DND-41 (cell line): ENCODE measurements at regions not wholly inside any gene's neighbourhood (a gene's known extent, or its start where the extent isn't known, plus 50 kb on each side); places are given as distances from the start of the nearest gene placed in this dataset.

ENCODE experiments used
- ATAC-seq: fragments of 200-7000 bp; cut with Tn5 transposase; 3 replicates; pipeline ENCODE4 v1.9.1; 2021; ENCODE audit warnings: low read depth; ENCODE audit not compliant: insufficient read depth
- DNase-seq: peaks from one replicate; pipeline ENCODE4 v3.0.0-alpha.2; 2020
- H2AFZ ChIP-seq: 2 replicates; pipeline ENCODE4 v1.6.0; 2012; ENCODE audit warnings: low read depth, low read length
- H3K27ac ChIP-seq: 2 replicates; pipeline ENCODE4 v1.5.1; 2012; ENCODE audit warnings: low read length, inconsistent platforms
- H3K27me3 ChIP-seq: fragments of 200-600 bp; sonication (generic); 2 replicates; pipeline ENCODE4 v1.6.0; 2012; ENCODE audit warnings: low read length, mild to moderate bottlenecking, inconsistent platforms; ENCODE audit not compliant: insufficient read depth, poor library complexity
- H3K36me3 ChIP-seq: 2 replicates; pipeline ENCODE4 v1.5.1; 2012; ENCODE audit warnings: low read length, inconsistent platforms; ENCODE audit not compliant: insufficient read depth
- H3K4me1 ChIP-seq: 2 replicates; pipeline ENCODE4 v1.5.1; 2012; ENCODE audit warnings: mild to moderate bottlenecking, low read length; ENCODE audit not compliant: insufficient read depth
- H3K4me2 ChIP-seq: 2 replicates; pipeline ENCODE4 v1.6.0; 2012; ENCODE audit warnings: mild to moderate bottlenecking, moderate library complexity, low read length, inconsistent platforms; ENCODE audit not compliant: insufficient read depth
- H3K4me3 ChIP-seq, 2 experiments: fragments of 200-600 bp in 1 of 2; shearing (Covaris generic) in 1 of 2; 2 replicates each; pipeline ENCODE4 v1.5.1; 2012 to 2016; ENCODE audit warnings: inconsistent platforms in 2 of 2, low read length in 2 of 2, mild to moderate bottlenecking in 2 of 2, low read depth in 1 of 2, moderate library complexity in 1 of 2
- H3K79me2 ChIP-seq: 2 replicates; pipeline ENCODE4 v1.6.0; 2012; ENCODE audit warnings: low read length, inconsistent platforms; ENCODE audit not compliant: insufficient read depth
- H3K9ac ChIP-seq: 2 replicates; pipeline ENCODE4 v1.6.0; 2012; ENCODE audit warnings: low read depth, mild to moderate bottlenecking, inconsistent platforms, low read length, moderate library complexity
- H3K9me3 ChIP-seq: 2 replicates; pipeline ENCODE4 v1.5.1; 2012; ENCODE audit warnings: low read length, moderate library complexity, mild to moderate bottlenecking, inconsistent platforms; ENCODE audit not compliant: insufficient read depth, severe bottlenecking
- H4K20me1 ChIP-seq: 2 replicates; pipeline ENCODE4 v1.6.0; 2012; ENCODE audit warnings: low read length; ENCODE audit not compliant: insufficient read depth
- EZH2 ChIP-seq: IDR thresholded peaks from 3 replicates; pipeline ENCODE4 v1.6.1; 2012; ENCODE audit warnings: borderline replicate concordance, low read depth, mild to moderate bottlenecking, moderate library complexity, low read length, inconsistent platforms; ENCODE audit not compliant: severe bottlenecking
- TF ChIP-seq, protein P1 (sequence below): IDR thresholded peaks from 2 replicates; pipeline ENCODE4 v1.5.1; 2012; ENCODE audit warnings: borderline replicate concordance, low read length, moderate library complexity, mild to moderate bottlenecking; ENCODE audit not compliant: poor library complexity, severe bottlenecking; ENCODE audit errors: extremely low read depth

DNA sequence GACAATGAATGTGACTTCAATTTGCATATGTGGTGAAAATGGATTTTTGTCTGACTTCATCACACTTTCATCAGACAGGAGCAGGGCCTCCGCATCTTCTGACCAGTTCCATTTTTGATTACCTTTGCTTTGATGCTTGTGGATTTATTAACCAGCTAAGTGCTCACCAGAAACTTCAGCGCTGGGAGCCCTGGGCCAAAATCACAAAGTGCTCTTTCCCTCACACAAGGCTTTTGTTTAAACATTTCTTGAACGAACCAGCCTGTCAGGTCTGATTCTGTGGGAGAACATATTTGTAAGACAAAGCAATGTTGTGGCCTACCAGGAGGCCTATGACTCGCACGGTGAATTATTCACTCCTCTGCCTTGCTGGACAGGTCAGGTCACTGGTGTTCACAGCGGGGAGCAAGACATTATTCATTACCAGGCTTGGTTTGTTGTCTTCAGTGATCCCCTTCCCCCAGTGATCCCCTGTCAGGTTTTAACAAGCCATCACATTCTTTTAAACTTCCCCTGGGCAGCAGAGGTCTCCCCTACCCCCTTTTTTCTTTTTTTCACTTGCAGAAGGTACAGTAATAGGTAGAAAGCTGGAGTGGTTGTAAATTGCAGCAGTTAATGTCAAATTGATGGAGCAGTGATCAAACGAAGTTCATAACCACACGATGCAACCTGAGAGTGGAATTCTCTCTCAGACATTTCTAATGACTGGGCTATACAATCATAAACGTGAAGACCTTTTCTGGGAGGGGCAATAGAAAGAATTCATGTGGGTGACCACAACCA lies 167.5 kb upstream of the PRICKLE1 start:
- H3K27ac ChIP-seq, result no peak overlapping the region
- no peaks in the 10 kb centered on the region for H3K36me3 ChIP-seq
- no peak overlapping the region for H3K4me3 ChIP-seq
- H3K9me3 ChIP-seq, result no peaks in the 10 kb centered on the region
- no peak for ATAC-seq
- DNase-seq, result no peak
- H3K4me1 ChIP-seq, result no peaks in the 10 kb centered on the region
- no peak for TF ChIP-seq EZH2
- TF ChIP-seq, protein P1, sequence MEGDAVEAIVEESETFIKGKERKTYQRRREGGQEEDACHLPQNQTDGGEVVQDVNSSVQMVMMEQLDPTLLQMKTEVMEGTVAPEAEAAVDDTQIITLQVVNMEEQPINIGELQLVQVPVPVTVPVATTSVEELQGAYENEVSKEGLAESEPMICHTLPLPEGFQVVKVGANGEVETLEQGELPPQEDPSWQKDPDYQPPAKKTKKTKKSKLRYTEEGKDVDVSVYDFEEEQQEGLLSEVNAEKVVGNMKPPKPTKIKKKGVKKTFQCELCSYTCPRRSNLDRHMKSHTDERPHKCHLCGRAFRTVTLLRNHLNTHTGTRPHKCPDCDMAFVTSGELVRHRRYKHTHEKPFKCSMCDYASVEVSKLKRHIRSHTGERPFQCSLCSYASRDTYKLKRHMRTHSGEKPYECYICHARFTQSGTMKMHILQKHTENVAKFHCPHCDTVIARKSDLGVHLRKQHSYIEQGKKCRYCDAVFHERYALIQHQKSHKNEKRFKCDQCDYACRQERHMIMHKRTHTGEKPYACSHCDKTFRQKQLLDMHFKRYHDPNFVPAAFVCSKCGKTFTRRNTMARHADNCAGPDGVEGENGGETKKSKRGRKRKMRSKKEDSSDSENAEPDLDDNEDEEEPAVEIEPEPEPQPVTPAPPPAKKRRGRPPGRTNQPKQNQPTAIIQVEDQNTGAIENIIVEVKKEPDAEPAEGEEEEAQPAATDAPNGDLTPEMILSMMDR, result no peak
- no peak overlapping the region for H2AFZ ChIP-seq
- H3K79me2 ChIP-seq, result no peaks in the 10 kb centered on the region
- H3K9ac ChIP-seq, result no peak overlapping the region
- no peaks in the 10 kb centered on the region for H3K27me3 ChIP-seq
- H3K4me2 ChIP-seq, result no peak overlapping the region
- H4K20me1 ChIP-seq, result no peaks in the 10 kb centered on the region

DNA sequence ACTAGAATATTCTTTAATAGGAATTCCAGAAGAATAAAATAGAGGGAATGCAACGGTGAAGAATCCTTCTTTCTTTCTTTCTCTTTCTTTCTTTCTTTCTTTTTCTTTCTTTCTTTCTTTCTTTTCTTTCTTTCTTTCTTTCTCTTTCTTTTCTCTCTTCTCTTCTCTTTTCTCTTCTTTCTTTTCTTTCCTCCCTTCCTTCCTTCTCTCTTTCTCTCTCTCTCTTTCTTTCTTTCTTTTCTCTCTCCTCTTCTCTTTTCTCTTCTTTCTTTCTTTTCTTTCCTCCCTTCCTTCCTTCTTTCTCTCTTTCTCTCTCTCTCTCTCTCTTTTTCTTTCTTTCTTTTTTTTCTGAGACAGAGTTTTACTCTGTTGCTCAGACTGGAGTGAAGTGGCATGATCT lies 160.8 kb upstream of the PRICKLE1 start:
- no peak for TF ChIP-seq EZH2
- TF ChIP-seq, protein P1, result no peak
- no peaks in the 10 kb centered on the region for H4K20me1 ChIP-seq
- H3K36me3 ChIP-seq, result no peaks in the 10 kb centered on the region
- H3K4me1 ChIP-seq, result no peaks in the 10 kb centered on the region
- H3K27me3 ChIP-seq, result no peaks in the 10 kb centered on the region
- no peak overlapping the region for H3K4me2 ChIP-seq
- DNase-seq (no peak), ATAC-seq (no peak)
- peaks cover 4% of the 10 kb centered on the region for H3K9me3 ChIP-seq
- no peaks in the 10 kb centered on the region for H3K79me2 ChIP-seq
- H3K4me3 ChIP-seq, result no peak overlapping the region
- H2AFZ ChIP-seq, result no peak overlapping the region
- H3K9ac ChIP-seq, result no peak overlapping the region
- no peak overlapping the region for H3K27ac ChIP-seq

DNA sequence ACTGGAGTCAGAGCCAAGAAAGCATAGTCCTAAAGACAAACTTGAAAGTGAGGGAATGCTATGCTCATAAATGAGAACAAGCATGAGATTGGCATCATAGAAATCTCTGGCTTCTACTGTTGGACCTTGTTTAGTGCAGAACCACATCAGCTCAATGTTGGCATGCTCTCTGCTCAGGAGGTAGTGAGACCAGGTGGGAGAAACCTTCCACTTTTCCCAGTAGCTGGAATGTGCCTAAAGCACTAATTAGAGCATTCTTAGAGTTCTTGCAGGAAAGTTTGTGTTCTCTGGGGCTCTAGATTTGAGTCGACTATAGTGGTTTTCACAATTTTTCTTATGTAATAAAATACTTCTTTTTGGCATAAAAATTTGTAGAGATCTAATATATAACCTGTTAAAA lies 159.7 kb upstream of the PRICKLE1 start:
- Histone ChIP-seq H2AFZ (no peak overlapping the region), H3K27me3 (no peaks in the 10 kb centered on the region), H4K20me1 (no peaks in the 10 kb centered on the region), H3K79me2 (no peaks in the 10 kb centered on the region), H3K36me3 (no peaks in the 10 kb centered on the region), H3K9me3 (peaks cover 4% of the 10 kb centered on the region), H3K9ac (no peak overlapping the region), H3K4me3 (no peak overlapping the region), H3K27ac (no peak overlapping the region), H3K4me2 (no peak overlapping the region), H3K4me1 (no peaks in the 10 kb centered on the region)
- no peak for TF ChIP-seq EZH2
- TF ChIP-seq, protein P1, result no peak
- no peak for DNase-seq
- no peak for ATAC-seq
